Endothelial cell (in vitro differentiated cells): ENCODE measurements at regions not wholly inside any gene's neighbourhood (a gene's known extent, or its start where the extent isn't known, plus 50 kb on each side); places are given as distances from the start of the nearest gene placed in this dataset.

Source experiments
- DNase-seq: peaks from one replicate; pipeline ENCODE4 v3.0.0; 2021; ENCODE audit warnings: low spot score
- H3K27ac Mint-ChIP-seq: one replicate; pipeline ENCODE4 v1.8.0; 2021; ENCODE audit warnings: mixed read lengths, inconsistent platforms; ENCODE audit not compliant: unreplicated experiment
- H3K27me3 Mint-ChIP-seq: one replicate; pipeline ENCODE4 v1.8.0; 2021; ENCODE audit warnings: mild to moderate bottlenecking, moderate library complexity, mixed read lengths, inconsistent platforms; ENCODE audit not compliant: unreplicated experiment
- H3K36me3 Mint-ChIP-seq: one replicate; pipeline ENCODE4 v1.8.0; 2021; ENCODE audit warnings: mild to moderate bottlenecking, low read depth, mixed read lengths, inconsistent platforms; ENCODE audit not compliant: unreplicated experiment
- H3K4me1 Mint-ChIP-seq: one replicate; pipeline ENCODE4 v1.8.0; 2021; ENCODE audit warnings: mild to moderate bottlenecking, mixed read lengths, inconsistent platforms; ENCODE audit not compliant: unreplicated experiment
- H3K4me3 Mint-ChIP-seq: one replicate; pipeline ENCODE4 v1.8.0; 2021; ENCODE audit warnings: mild to moderate bottlenecking, mixed read lengths, inconsistent platforms; ENCODE audit not compliant: unreplicated experiment
- H3K9me3 Mint-ChIP-seq: one replicate; pipeline ENCODE4 v1.8.0; 2021; ENCODE audit warnings: mixed read lengths, inconsistent platforms; ENCODE audit not compliant: unreplicated experiment
- TF ChIP-seq, protein P1 (sequence below): fragments of 200-600 bp; sonication (generic); IDR thresholded peaks from one replicate; pipeline ENCODE4 v1.5.0; 2021; ENCODE audit warnings: antibody characterized with exemption; ENCODE audit not compliant: unreplicated experiment

- Mint-ChIP-seq H3K4me3 (no peak overlapping the region), H3K36me3 (peaks cover 5% of the 10 kb centered on the region), H3K27me3 (peaks cover 10% of the 10 kb centered on the region), H3K9me3 (no peaks in the 10 kb centered on the region), H3K4me1 (no peaks in the 10 kb centered on the region), H3K27ac (no peak overlapping the region)
- TF ChIP-seq, protein P1, sequence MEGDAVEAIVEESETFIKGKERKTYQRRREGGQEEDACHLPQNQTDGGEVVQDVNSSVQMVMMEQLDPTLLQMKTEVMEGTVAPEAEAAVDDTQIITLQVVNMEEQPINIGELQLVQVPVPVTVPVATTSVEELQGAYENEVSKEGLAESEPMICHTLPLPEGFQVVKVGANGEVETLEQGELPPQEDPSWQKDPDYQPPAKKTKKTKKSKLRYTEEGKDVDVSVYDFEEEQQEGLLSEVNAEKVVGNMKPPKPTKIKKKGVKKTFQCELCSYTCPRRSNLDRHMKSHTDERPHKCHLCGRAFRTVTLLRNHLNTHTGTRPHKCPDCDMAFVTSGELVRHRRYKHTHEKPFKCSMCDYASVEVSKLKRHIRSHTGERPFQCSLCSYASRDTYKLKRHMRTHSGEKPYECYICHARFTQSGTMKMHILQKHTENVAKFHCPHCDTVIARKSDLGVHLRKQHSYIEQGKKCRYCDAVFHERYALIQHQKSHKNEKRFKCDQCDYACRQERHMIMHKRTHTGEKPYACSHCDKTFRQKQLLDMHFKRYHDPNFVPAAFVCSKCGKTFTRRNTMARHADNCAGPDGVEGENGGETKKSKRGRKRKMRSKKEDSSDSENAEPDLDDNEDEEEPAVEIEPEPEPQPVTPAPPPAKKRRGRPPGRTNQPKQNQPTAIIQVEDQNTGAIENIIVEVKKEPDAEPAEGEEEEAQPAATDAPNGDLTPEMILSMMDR: no peak
- peak; percentile 1 for DNase-seq
Measured at GRCh38 chr5:1726956-1727355, 72.7 kb downstream of the MRPL36 start.

DNA sequence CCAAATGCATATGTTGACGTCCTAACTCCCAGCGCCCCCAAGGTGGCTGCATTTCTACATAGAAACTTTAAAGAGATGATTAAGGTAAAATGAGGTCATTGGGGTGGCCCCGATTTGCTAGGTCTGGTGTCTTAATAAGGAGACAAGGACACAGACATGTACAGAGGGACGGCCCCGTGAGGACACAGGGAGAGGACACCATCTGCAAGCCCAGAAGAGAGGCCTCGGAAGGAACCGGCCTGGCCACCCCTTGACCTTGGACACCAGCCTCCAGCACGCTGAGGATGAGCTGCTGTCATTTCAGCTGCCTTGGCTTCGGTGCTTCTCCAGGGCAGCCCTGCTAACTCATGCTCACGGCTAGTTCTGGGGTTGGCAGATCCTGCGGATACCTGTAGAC lies 73.2 kb downstream of the MRPL36 start:
- Mint-ChIP-seq H3K36me3 (peaks cover 1% of the 10 kb centered on the region), H3K27ac (no peak overlapping the region), H3K9me3 (no peaks in the 10 kb centered on the region), H3K4me1 (no peaks in the 10 kb centered on the region), H3K4me3 (no peak overlapping the region), H3K27me3 (peaks cover 6% of the 10 kb centered on the region)
- TF ChIP-seq, protein P1: no peak
- no peak for DNase-seq

DNA sequence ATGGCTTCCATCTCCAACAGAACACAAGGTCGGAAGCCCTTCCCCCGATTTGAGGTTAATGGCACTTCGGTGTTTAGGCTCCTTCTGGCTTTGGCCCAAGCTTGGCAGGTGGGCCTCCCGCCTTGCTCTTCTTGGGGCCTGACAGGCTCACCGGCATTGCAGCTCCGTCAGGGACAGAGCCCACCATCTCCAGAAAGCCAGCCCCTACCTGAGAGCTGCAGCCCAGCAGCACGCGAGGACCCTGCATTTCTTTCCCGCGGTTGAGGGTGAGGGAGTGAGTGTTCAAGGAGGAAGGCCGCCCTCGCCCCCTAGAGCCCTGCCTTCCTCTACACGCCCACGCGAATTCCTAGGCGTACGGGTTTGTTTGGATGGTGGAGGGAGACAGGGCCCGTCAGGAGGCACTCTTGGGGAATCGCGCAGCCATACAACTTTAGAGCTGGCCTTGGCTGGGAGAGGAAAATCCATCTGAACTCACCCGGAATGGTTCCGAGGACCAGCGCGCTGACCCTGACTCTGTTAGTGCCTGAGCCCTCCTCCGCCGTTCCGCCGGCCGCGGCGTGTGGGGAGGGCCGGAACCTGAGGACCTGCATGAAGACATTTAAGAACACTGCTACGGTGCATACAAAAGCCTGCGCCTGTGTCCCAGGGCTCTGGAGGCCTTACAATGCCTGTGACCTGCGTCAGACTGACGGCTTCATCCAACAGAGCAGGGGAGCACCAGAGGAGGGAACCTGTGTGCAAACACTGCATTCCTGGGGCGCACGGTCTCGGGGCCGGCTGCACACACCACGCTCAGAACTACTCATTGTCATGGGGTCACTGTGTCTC lies 73.8 kb downstream of the MRPL36 start:
- Mint-ChIP-seq H3K27ac (no peak overlapping the region), H3K4me1 (no peaks in the 10 kb centered on the region), H3K27me3 (peaks cover 6% of the 10 kb centered on the region), H3K36me3 (no peaks in the 10 kb centered on the region), H3K9me3 (no peaks in the 10 kb centered on the region), H3K4me3 (no peak overlapping the region)
- TF ChIP-seq, protein P1: no peak
- DNase-seq: peak; percentile 9

GRCh38 chr5:1724822-1725602 lies 74.6 kb downstream of the MRPL36 start:
- Mint-ChIP-seq H3K27me3 (peaks cover 8% of the 10 kb centered on the region), H3K36me3 (no peaks in the 10 kb centered on the region), H3K27ac (no peak overlapping the region), H3K4me1 (no peaks in the 10 kb centered on the region), H3K9me3 (no peaks in the 10 kb centered on the region), H3K4me3 (no peak overlapping the region)
- TF ChIP-seq, protein P1: no peak
- peak; percentile 9 for DNase-seq
